ENCODE measurements at regions not wholly inside any gene's neighbourhood (a gene's known extent, or its start where the extent isn't known, plus 50 kb on each side); places are given as distances from the start of the nearest gene placed in this dataset.

GRCh38 chr12:13597166-13597565 lies 384.2 kb downstream of the GRIN2B start:
- TF ChIP-seq POLR2A (IDR thresholded peaks at IDR 0.05) = no peak
- TF ChIP-seq CTCF (IDR thresholded peaks at IDR 0.05) = no peak
- no peak for TF ChIP-seq POLR2AphosphoS5 (IDR thresholded peaks at IDR 0.05)

Data from breast epithelium (tissue), 3 donors.